ENCODE measurements at regions not wholly inside any gene's neighbourhood (a gene's known extent, or its start where the extent isn't known, plus 50 kb on each side); places are given as distances from the start of the nearest gene placed in this dataset.

DNA sequence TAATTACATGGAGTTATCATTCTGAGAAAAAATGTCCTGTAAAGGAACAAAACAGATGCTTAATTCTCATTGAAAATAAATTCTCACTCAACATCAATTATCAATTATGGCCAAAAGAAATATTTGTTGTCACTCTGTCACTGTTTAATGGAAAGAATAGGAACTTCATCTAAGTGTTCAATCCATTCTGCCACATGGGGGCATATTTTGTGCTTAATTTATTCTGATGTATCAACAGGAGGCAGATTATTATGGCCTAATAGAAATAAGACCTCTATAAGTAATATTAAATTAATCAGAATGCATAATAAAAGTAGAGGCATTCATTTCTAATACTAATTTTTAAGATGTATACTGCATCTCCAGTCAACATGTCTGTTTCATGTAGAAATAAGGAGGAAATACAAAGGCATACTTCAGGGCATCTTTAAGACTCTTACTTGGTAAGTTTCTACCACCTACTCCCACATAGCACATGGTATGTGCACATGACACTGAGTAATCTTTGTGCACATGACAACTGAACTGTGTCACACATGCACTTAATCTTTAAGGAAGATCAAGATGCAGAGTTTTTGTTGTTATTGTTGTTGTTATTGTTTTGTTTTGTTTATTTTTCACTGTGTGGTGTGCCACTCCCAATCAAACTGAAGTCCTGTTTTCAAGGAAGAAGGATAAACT, 420.4 kb upstream of the SEMA3A start:
- no peak for DNase-seq

DNA sequence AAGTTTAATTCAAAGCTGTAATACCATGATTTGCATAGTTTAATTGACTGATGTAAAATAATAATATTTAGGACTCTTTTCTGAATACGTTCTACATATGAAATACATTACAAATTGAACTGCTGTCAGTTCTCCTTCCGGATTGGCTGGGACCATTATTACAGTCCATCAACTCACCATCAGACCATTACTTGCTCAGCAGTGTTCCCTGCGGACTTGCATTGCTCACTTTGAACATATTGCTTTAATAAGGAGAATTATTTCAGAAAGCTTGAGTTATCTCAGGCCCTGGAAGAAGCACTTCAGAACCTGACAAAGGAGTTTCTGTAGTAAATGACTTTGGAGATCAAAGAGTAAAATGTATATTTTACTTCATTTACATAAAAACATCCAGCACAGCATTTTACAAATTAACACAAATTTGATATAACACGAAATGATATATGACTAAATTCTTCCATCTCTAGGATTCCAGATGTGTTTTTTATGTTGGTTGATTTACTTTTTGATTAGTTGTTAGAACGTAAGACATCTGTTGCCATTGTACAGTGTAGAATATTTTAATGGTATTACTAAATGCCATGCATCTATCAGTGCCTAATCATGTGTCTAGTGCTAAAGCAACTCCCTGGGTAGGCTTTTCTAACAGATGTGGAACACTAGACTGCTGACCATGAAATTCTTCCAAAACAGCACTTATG, 418.5 kb upstream of the SEMA3A start:
- no peak for DNase-seq

- no peak for DNase-seq
Observed at GRCh38 chr7:84611391-84611790, 416.8 kb upstream of the SEMA3A start.

DNA sequence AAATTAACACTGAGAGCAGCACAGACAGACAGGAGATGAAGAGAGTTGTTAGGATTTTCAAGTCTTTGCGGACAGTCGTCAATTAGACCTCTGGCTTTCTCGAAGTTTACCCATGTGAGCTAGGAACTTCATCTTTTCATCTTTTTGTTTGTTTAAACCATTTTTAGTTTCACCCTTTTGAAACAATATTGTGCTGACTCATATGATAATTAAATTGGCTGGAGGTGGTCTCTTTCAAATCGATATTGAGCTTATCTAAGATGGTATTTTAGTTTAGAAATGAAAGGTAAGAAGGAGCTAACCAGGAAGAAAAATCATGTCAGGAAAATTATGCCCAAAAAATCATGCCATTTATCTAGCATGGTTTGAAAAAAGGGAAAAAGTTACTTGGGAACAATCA, 415.8 kb upstream of the SEMA3A start:
- DNase-seq = no peak

DNA sequence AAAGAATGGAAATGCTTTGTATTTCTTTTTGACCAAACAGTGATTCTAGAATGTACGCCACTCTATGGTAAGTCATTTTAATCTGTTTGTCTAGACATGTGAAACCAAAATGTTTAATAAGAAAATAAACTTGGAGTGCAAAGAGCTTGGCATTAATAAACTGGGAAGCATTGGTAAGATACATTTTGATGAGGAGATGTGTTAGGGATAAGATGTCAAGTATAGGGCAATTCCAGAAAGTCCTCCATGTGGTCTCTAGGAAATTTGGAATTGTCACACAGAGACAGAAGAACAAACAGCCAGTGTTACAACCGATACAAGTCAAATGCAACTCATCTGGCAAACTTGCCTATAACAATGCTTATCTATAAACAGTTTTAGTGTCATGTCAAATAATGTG, 410.7 kb upstream of the SEMA3A start:
- no peak for DNase-seq

- no peak for DNase-seq
Observed at GRCh38 chr7:84603545-84603944, 409.0 kb upstream of the SEMA3A start.

DNA sequence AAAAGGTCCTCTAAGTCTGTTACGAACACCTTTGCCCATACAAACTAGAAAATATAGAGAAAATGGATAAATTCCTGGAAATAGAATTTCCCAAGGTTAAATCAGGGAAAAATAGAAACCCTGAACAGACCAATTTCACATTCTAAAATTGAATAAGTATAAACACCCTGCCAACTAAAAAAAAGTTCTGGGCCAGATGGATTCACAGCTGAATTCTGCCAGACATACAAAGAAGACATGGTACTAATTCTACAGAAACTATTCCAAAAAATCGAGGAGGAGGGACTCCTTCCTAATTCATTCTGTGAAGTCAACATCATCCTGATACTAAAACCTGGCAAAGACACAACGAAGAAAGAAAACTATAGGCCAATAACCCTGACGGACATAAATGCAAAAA, 400.4 kb upstream of the SEMA3A start:
- DNase-seq = no peak

GRCh38 chr7:84591897-84592296, 397.3 kb upstream of the SEMA3A start:
- DNase-seq = no peak

DNA sequence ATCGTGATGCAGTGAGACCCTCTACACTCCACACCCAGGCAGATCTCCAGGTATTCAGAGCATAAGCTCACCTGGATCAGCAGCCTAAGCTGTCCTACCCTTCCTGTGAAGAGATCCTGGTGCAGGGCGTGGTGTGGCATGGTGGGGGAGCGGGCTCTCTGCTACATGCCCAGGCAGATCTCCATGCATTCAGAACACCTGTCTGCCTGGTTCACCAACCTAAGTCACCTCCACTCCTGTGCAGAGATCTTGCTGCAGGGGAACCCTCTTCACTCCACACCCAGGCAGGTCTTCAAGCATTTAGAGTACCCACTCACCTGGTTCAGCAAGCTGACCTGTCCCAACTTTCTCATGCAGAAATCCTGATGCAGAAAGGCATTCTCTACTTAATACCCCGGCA, 394.4 kb upstream of the SEMA3A start:
- DNase-seq = no peak

- DNase-seq = no peak
Observed at GRCh38 chr7:84583331-84583730, 388.7 kb upstream of the SEMA3A start.

GRCh38 chr7:84582747-84583146, 388.2 kb upstream of the SEMA3A start:
- no peak for DNase-seq

DNA sequence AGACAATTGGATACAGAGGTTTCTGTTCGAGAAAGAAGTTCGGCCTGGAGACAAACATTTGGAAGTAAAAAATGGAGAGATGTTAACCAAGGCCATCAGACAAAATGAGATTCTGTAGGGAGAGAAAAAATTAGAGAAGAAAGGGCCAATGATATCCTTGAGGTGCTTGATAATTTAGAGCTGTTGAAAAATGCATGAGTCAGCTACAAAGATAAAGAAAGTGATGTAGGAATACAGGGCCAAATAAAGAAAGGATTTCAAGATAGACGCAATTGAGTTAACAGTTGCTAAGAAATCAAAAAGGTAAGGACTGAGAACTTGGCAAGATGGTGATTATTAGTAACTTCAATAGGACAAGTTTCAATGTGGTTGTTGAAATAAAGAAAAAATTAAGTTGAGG, 384.2 kb upstream of the SEMA3A start:
- DNase-seq = no peak

DNA sequence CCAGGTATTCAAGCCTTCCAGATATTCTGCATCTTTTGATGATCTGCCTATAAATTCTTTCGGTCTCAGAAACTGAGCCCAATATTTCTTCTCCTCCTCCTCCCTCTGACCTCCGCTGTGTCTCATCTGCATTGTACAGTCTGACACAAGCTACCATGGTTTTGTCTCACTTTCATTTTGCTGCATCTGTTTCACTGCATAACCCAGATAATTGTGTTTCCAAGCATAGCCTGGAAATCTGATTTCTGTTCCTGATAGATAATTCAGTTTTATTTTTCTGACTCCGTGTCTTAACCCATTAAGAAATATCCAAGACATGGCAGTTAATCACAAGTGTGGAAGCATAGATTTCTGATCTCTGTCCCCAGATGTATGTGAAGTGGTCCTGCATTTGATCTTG, 374.2 kb upstream of the SEMA3A start:
- no peak for DNase-seq

DNA sequence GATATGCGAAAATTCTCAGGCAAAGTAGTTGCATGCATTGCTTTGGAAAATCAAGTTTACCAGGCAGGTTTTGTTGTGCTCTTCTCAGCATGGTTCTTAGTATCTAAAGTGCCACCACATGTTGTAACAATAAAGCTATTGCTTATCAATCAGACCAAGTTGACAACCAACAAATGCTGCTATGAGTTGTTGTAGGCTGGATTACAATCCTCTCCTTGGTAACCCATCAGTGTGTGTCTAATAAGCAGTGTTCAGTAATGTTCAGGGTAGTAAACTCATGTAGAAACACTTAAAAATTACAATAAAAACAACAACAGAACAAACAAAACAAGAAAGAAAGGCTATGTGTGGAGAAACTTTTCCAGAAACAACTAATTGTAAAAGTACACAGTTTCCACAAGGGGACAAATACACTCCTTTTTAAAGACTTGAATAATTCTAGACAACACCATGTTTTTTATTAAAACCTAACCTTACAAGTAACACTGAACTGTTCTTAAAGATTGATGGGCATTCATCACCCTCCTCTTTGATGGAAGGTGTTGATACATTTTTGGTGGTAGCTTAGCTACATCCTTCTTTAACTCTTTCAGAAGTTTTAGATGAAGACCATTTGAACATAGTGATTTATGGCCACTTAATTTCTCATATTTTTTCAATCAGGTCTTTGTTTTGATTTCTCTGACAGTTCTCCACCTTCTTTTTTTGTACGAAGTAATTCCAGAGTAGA, 370.9 kb upstream of the SEMA3A start:
- no peak for DNase-seq

GRCh38 chr7:84553711-84554110, 359.1 kb upstream of the SEMA3A start:
- DNase-seq = no peak

DNA sequence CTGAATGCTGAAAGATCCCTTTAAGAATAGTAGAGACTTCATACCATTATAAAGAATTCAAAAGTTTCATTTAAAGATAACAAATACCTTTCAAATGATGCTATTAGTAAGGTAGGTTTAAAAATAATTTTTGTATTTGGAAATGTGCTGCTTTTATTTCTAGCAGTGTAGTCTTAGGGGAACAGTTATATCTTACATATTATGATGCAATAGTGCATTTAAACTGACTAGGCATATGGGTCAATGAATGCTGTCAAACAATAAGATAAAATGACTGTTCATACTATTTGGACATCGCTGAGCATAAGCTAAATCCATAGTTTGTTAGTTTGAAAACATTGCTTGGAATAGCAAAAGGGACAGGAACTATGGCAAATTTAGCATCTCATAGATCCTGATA, 354.8 kb upstream of the SEMA3A start:
- no peak for DNase-seq

DNA sequence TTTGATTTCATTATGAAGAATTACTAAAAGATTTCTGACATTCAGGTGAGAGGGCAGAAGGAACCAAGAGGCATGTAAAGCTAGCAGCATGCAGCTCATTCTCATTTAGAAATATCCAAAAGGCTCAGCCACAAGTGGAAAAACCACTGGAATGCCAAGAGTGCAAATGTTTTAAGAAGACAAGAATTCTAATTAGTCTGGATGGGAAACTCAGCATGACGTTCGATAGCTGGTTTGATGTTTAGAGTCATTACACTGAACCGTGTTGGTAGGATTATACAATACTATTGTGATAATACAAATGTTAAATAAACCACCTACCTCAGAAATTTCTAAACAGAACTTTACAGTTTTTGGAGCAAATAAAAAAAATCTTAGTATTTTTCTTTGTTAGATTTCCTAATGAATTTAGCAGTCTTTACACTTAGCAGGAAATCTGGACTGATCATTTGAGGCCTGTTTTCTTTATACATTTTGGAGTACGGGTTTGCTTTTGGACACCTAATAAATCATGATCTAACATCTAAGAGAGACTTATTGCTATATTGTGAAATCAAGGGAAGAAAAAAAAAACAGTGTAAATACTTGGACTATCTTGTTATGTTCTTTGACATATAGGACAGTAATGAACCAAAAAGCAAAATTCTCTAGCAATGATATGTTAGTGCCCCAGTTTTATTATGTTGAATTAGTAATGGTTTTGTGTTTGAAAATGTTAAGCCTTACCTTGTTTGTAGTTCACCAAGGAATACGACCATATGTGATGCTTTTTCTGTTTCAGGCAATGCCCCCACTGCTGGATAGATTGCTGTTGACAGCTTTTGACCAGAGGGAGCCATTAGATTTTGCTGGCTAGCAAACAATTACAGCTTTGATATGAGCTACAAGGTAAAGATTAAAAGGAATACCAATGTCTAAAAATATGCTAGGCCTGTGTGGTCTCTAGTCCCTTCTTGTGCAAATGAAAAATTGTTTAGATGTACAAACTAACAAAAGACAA, 354.1 kb upstream of the SEMA3A start:
- DNase-seq = no peak

DNA sequence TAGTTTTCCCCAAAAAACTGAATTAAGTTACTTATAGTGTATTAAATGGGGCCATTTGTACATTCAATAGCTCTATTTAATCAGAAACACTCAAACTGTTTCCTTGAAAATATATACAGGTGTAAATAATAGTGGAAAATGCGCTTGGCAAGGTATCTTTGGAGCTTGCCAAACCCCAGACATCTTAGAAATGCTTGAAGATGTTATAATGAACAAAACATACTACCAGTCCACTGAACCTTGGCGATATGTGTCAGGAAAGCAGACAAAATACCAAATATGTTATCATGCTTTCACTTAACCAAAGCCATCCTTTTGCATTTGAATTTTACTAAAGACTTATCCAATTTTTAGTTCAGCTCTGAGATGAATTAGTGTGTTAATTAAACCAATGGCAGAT, 352.7 kb upstream of the SEMA3A start:
- no peak for DNase-seq

DNA sequence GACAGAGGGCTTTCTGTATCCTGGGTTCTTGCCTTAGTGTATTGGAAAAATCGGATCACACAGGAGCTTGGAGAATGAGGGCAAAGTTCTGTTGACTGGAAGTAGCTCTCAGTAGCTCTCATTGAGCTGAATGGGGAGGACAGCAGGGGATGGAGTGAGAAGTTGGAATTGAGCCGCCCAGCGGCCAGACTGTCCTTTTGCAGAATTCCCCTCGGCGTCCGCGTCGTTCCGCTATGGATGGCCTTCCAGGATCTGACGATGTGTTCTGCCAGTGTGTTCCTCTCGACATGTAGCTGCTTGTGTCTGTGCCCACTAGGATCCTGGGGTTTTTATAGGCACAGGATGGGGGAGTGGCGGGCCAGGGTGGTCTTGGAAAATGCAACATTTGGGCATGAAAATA, 351.8 kb upstream of the SEMA3A start:
- DNase-seq = no peak

DNA sequence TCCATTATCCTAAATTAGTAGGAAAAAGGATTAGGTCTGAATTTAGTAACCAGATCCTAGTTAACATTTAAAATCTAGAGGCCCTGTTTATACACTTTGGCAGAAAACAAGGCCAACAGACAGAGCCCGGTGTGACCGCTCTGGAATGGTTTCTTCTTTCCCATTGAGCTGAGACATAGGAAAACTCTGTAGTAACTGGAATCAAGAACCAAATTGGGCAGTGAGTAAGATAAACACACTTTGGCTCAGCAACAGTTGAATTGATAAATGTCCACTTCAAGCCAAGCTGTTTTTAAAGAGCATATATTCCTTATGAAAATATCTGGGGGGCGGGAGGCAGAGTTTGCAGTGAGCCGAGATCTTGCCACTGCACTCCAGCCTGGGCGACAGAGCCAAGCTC, 343.7 kb upstream of the SEMA3A start:
- no peak for DNase-seq

- no peak for DNase-seq
Observed at GRCh38 chr7:84536271-84536870, 341.8 kb upstream of the SEMA3A start.

- DNase-seq = no peak
Observed at GRCh38 chr7:84535580-84536270, 341.1 kb upstream of the SEMA3A start.

Measured in NCI-H187 treated with DMSO at 0.1 percent for 48 hours (cell line).